Omental fat pad (tissue), 3 donors: ENCODE measurements at regions not wholly inside any gene's neighbourhood (a gene's known extent, or its start where the extent isn't known, plus 50 kb on each side); places are given as distances from the start of the nearest gene placed in this dataset.

Source experiments
- ATAC-seq: fragments of 150-250 bp; one replicate; pipeline ENCODE4 v1.9.1; 2016; ENCODE audit warnings: mild to moderate bottlenecking, moderate library complexity; ENCODE audit not compliant: low FRiP score
- DNase-seq: peaks from one replicate; pipeline ENCODE4 v3.0.0-alpha.2; 2019; ENCODE audit warnings: low spot score
- CTCF ChIP-seq, 3 donors: fragments of 450-650 bp; IDR thresholded peaks; one replicate each; pipeline ENCODE4 v1.5.1; 2016 to 2017; ENCODE audit warnings: antibody characterized with exemption in 3 of 3, mild to moderate bottlenecking in 3 of 3, moderate library complexity in 2 of 3

- no peak for DNase-seq
- no peak for TF ChIP-seq CTCF (IDR thresholded peaks at IDR 0.05)
- ATAC-seq: no peak
Observed at GRCh38 chr7:155972247-155972646, 160.0 kb upstream of the SHH start.

- ATAC-seq (no peak), DNase-seq (no peak)
- TF ChIP-seq CTCF (IDR thresholded peaks at IDR 0.05): no peak
Observed at GRCh38 chr7:155971180-155971770, 159.0 kb upstream of the SHH start.

- DNase-seq: no peak
- no peak for ATAC-seq
- no peak for TF ChIP-seq CTCF (IDR thresholded peaks at IDR 0.05)
Observed at GRCh38 chr7:155969192-155969929, 157.1 kb upstream of the SHH start.

- ATAC-seq (no peak), DNase-seq (no peak)
- TF ChIP-seq CTCF (IDR thresholded peaks at IDR 0.05): no peak
Observed at GRCh38 chr7:155965010-155965409, 152.7 kb upstream of the SHH start.

- no peak for TF ChIP-seq CTCF (IDR thresholded peaks at IDR 0.05)
- no peak for DNase-seq
- ATAC-seq: no peak
Observed at GRCh38 chr7:155964543-155964942, 152.3 kb upstream of the SHH start.

- DNase-seq (no peak), ATAC-seq (no peak)
- no peak for TF ChIP-seq CTCF (IDR thresholded peaks at IDR 0.05)
Observed at GRCh38 chr7:155963771-155964195, 151.5 kb upstream of the SHH start.

GRCh38 chr7:155963356-155963755, 151.1 kb upstream of the SHH start:
- ATAC-seq (no peak), DNase-seq (no peak)
- no peak for TF ChIP-seq CTCF (IDR thresholded peaks at IDR 0.05)
